HG03442 (cell line): ENCODE measurements at regions not wholly inside any gene's neighbourhood (a gene's known extent, or its start where the extent isn't known, plus 50 kb on each side); places are given as distances from the start of the nearest gene placed in this dataset.

Experiments
- ATAC-seq: cut with Tn5 transposase; IDR thresholded peaks from one replicate; pipeline ENCODE4 v1.9.1; 2021; ENCODE audit warnings: mild to moderate bottlenecking, moderate library complexity; ENCODE audit not compliant: unreplicated experiment

- ATAC-seq, result no peak
Measured at GRCh38 chr2:16167451-16167861, 227.1 kb downstream of the MYCN start.

GRCh38 chr2:16166327-16166981 lies 226.1 kb downstream of the MYCN start:
- no peak for ATAC-seq

- no peak for ATAC-seq
Measured at GRCh38 chr2:16165518-16166326, 225.4 kb downstream of the MYCN start.

GRCh38 chr2:16162491-16163040 lies 222.2 kb downstream of the MYCN start:
- no peak for ATAC-seq

- no peak for ATAC-seq
Measured at GRCh38 chr2:16161768-16162490, 221.6 kb downstream of the MYCN start.

GRCh38 chr2:16161085-16161565 lies 220.8 kb downstream of the MYCN start:
- ATAC-seq, result no peak

GRCh38 chr2:16160281-16161084 lies 220.1 kb downstream of the MYCN start:
- no peak for ATAC-seq

GRCh38 chr2:16156411-16156810 lies 216.1 kb downstream of the MYCN start:
- ATAC-seq, result no peak

- no peak for ATAC-seq
Measured at GRCh38 chr2:16155766-16156165, 215.4 kb downstream of the MYCN start.

- no peak for ATAC-seq
Measured at GRCh38 chr2:16155366-16155765, 215.0 kb downstream of the MYCN start.

- ATAC-seq, result no peak
Measured at GRCh38 chr2:16154501-16155280, 214.3 kb downstream of the MYCN start.

GRCh38 chr2:16154061-16154460 lies 213.7 kb downstream of the MYCN start:
- no peak for ATAC-seq

- ATAC-seq, result no peak
Measured at GRCh38 chr2:16153754-16154035, 213.3 kb downstream of the MYCN start.

GRCh38 chr2:16152928-16153753 lies 212.8 kb downstream of the MYCN start:
- ATAC-seq, result no peak

GRCh38 chr2:16152071-16152927 lies 211.9 kb downstream of the MYCN start:
- no peak for ATAC-seq

GRCh38 chr2:16151651-16152050 lies 211.3 kb downstream of the MYCN start:
- no peak for ATAC-seq

- ATAC-seq, result no peak
Measured at GRCh38 chr2:16151281-16151570, 210.9 kb downstream of the MYCN start.
